ENCODE measurements at regions not wholly inside any gene's neighbourhood (a gene's known extent, or its start where the extent isn't known, plus 50 kb on each side); places are given as distances from the start of the nearest gene placed in this dataset.

DNA sequence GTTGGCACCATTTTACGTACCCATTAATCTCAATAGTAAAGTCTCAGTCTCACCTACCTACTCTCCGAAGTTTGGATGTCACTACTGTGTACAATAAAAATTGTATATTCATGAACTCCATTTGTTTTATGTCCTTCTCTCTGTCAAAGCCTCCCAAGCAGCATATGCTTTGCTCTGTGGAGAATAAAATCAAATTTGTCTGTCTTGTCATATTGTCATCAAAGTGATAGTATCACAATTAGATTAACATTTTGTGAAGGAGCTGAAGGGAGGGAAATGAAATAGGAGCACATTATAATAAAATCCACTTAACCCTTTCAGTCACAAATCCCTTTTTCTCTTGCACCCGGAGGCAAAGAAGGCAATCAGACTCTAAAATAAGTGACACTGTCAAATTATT, 177.1 kb upstream of the RRP15 start:
- CTCF ChIA-PET = no interaction called here

GRCh38 chr1:218112862-218113261, 172.2 kb upstream of the RRP15 start:
- ChIA-PET POLR2A (no interaction called here), CTCF (no interaction called here)
- DNase-seq (ENCODE audit: low read depth, low spot score) = no peak
- H3K4me3 ChIP-seq (ENCODE audit: low read depth, low read length) = no peak overlapping the region
- no peak for TF ChIP-seq CTCF (IDR thresholded peaks at IDR 0.05; ENCODE audit: insufficient read depth, low read length, missing control alignments)

More for the DNA sequence above, 177.1 kb upstream of the RRP15 start:
- TF ChIP-seq CTCF (IDR thresholded peaks at IDR 0.05; ENCODE audit: insufficient read depth, low read length, missing control alignments) = no peak
- no peak for DNase-seq (ENCODE audit: low read depth, low spot score)
- no peak overlapping the region for H3K4me3 ChIP-seq (ENCODE audit: low read depth, low read length)
- POLR2A ChIA-PET = no interaction called here

DNA sequence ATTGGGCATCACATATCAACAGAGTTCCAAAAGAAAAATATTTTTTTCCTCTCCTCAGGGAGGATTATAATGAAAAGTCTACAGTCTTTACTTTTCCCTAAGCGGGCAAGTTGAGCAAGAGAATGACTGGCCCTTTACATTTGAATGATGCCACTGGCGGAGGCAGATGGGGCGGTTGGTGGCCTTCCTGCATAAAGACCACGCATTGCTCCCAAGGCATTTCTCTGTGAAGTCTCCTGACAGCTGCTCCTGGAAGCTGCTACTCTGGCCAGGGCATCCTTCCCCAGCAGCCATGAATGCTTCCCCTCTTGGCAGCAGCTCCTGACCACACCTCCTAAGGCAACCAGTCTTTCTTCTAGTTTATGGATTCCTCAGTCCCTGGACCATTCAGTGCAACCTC, 161.1 kb upstream of the RRP15 start:
- POLR2A ChIA-PET = no interaction called here
- CTCF ChIA-PET = no interaction called here
- no peak for TF ChIP-seq CTCF (IDR thresholded peaks at IDR 0.05; ENCODE audit: insufficient read depth, low read length, missing control alignments)
- H3K4me3 ChIP-seq (ENCODE audit: low read depth, low read length) = no peak overlapping the region
- no peak for DNase-seq (ENCODE audit: low read depth, low spot score)

GRCh38 chr1:218135371-218135770, 149.7 kb upstream of the RRP15 start:
- no peak for TF ChIP-seq CTCF (IDR thresholded peaks at IDR 0.05; ENCODE audit: insufficient read depth, low read length, missing control alignments)
- H3K4me3 ChIP-seq (ENCODE audit: low read depth, low read length) = no peak overlapping the region
- DNase-seq (ENCODE audit: low read depth, low spot score) = no peak
- ChIA-PET CTCF (no interaction called here), POLR2A (no interaction called here)

DNA sequence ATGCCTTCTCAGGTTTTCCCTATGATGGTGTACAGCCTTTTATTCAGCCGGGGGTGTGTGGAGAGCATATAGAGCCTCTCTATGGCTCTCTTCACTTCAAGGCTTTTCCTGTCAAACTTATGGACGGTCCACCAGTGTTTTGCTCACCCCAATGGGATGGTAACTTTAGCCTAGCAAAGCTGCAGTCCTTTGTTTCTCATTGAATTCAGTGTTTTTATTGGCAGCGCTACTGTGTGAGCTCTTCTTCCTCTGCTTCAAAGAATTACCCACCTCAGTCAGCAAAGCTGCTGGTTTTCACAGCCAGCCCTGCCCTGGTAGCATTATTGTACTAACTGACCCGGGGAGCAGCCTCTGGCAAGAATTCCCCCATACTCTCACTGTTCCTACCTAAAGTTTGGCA, 145.3 kb upstream of the RRP15 start:
- TF ChIP-seq CTCF (IDR thresholded peaks at IDR 0.05; ENCODE audit: insufficient read depth, low read length, missing control alignments) = no peak
- no peak overlapping the region for H3K4me3 ChIP-seq (ENCODE audit: low read depth, low read length)
- no peak for DNase-seq (ENCODE audit: low read depth, low spot score)
- ChIA-PET POLR2A (no interaction called here), CTCF (no interaction called here)

DNA sequence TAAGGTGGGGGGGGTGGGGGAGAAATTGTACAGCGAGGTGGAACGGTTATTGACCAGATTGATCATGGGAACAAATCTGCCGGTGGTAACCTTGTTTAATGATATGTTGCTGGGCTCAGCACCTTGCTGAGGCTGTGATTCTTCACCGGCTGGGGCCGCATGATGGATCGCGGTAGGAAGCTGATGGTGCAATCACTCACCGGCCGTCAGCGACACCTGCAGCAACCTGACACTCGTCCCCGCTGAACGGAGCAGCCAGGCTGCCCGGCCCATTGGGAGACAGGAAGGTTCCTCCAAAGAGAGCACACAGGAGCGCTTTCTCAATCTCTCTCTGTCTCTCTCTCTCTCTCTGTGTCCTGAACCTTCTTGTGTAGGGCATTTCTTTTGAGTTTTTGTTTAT, 128.5 kb upstream of the RRP15 start:
- CTCF ChIA-PET = no interaction called here
- H3K4me3 ChIP-seq (ENCODE audit: low read depth, low read length) = no peak overlapping the region
- DNase-seq (ENCODE audit: low read depth, low spot score) = no peak
- no peak for TF ChIP-seq CTCF (IDR thresholded peaks at IDR 0.05; ENCODE audit: insufficient read depth, low read length, missing control alignments)
- POLR2A ChIA-PET = no interaction called here

Data from AG04449 (cell line).